Prostate gland (tissue), 2 donors: ENCODE measurements at regions not wholly inside any gene's neighbourhood (a gene's known extent, or its start where the extent isn't known, plus 50 kb on each side); places are given as distances from the start of the nearest gene placed in this dataset.

Experiments used
- CTCF ChIP-seq, 4 experiments: fragments of 200-600 bp in 2 of 4; fragments of 450-650 bp in 2 of 4; sonication (generic) in 2 of 4; IDR thresholded peaks; 1 replicate in 3 of 4; 2 replicates in 1 of 4; pipeline ENCODE4 v1.5.1; 2016 to 2019; ENCODE audit warnings: antibody characterized with exemption in 4 of 4, mild to moderate bottlenecking in 2 of 4, moderate library complexity in 2 of 4
- POLR2A ChIP-seq: fragments of 450-650 bp; IDR thresholded peaks from one replicate; pipeline ENCODE4 v1.6.1; 2016; ENCODE audit warnings: antibody characterized with exemption, mild to moderate bottlenecking
- POLR2AphosphoS5 ChIP-seq: sonication (generic); formaldehyde crosslinking; IDR thresholded peaks from one replicate; pipeline ENCODE4 v1.6.1; 2017; ENCODE audit warnings: antibody characterized with exemption

DNA sequence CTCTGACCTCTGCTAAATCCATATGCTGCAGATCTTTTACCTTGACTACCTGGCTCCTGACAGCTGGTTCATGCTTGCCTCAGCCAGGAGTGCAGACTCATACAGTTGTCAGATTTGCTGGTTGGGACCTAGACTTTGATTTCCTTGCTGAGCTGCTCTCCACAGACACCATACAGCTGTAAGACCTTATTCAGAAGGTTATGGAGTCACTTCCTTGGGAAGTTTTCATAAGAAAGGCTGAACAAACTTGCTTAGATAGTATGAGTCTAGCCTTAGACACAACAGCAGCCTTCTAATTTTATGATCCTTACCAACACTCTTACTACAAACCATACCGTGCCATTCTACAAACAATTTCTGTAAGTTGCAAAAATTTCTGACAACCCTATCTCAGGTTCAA is 102.9 kb downstream of the EDN1 start:
- TF ChIP-seq CTCF (IDR thresholded peaks at IDR 0.05) (no peak), POLR2A (no peak), POLR2AphosphoS5 (no peak)
